H1 (cell line): ENCODE measurements at regions not wholly inside any gene's neighbourhood (a gene's known extent, or its start where the extent isn't known, plus 50 kb on each side); places are given as distances from the start of the nearest gene placed in this dataset.

Source experiments
- CHD2 ChIP-seq: IDR thresholded peaks from 2 replicates; pipeline ENCODE4 v1.6.1; 2012; ENCODE audit warnings: low read length, improper control_type of control experiment
- CHD7 ChIP-seq: fragments of 300-600 bp; sonication (generic); IDR thresholded peaks from 2 replicates; pipeline ENCODE4 v1.7.1; 2012; ENCODE audit warnings: low read length, moderate library complexity, mild to moderate bottlenecking, inconsistent platforms; ENCODE audit not compliant: insufficient replicate concordance
- SIX5 ChIP-seq: IDR thresholded peaks from 2 replicates; pipeline ENCODE4 v1.6.1; 2011; ENCODE audit warnings: mild to moderate bottlenecking, low read depth, low read length

DNA sequence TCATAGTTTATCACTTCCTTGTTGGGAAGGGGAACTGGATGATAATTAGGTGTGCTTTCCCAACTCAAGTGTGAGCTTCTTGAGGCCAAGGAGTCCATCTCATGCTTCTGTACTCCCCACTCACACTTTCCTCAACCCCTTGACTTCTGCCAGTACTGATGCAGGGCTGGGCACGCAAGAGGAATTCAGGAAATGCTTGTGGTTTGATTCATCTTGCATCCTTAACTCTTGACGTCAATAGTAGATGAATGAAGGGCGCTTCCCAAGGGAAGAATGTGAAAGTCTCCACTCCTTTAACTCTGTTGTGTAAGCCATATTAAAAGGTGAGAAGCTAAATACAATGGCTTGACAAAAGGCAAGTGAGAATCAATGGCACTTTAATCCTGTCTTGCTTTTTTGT lies 101.8 kb downstream of the AGTR2 start (continued):
- no peak for TF ChIP-seq CHD7
- no peak for TF ChIP-seq CHD2
- TF ChIP-seq SIX5: no peak
